ENCODE measurements at regions not wholly inside any gene's neighbourhood (a gene's known extent, or its start where the extent isn't known, plus 50 kb on each side); places are given as distances from the start of the nearest gene placed in this dataset.

GRCh38 chr10:129385600-129385999 is 81.4 kb upstream of the MGMT start:
- Histone ChIP-seq H3F3A (replicated peaks; ENCODE audit: insufficient read depth) (no peaks in the 10 kb centered on the region), H3K27ac (ENCODE audit: low read depth in 2 of 2, low read length in 1 of 2) (no peak overlapping the region), H3K79me2 (ENCODE audit: insufficient read depth) (no peaks in the 10 kb centered on the region), H3K9me2 (no peaks in the 10 kb centered on the region), H3K4me3 (ENCODE audit: low read depth in 2 of 2, low read length in 1 of 2) (no peak overlapping the region), H3K36me3 (replicated peaks in 1 of 2; ENCODE audit: control insufficient read depth in 1 of 2, insufficient read depth in 2 of 2, low read length in 1 of 2) (no peaks in the 10 kb centered on the region), H3K9ac (no peak overlapping the region), H3K27me3 (ENCODE audit: insufficient read depth) (no peaks in the 10 kb centered on the region), H3K4me1 (ENCODE audit: control insufficient read depth in 1 of 2, insufficient read depth in 2 of 2, low read depth in 1 of 2, low read length in 1 of 2) (no peaks in the 10 kb centered on the region), H3K9me3 (no peaks in the 10 kb centered on the region), H3K4me2 (no peak overlapping the region), H4K20me1 (ENCODE audit: insufficient read depth) (no peaks in the 10 kb centered on the region), H2AFZ (ENCODE audit: low read depth) (no peak overlapping the region)
- CTCF ChIA-PET: no interaction called here
- WGBS (ENCODE audit: low lambda C conversion rate): 64% methylated on average over 4 of the region's 4 CpGs
- no peak for DNase-seq
- POLR2A ChIA-PET: no interaction called here
- TF ChIP-seq POLR2AphosphoS5 (IDR thresholded peaks at IDR 0.05; ENCODE audit: low read depth, low read length) (no peak), GABPA (IDR thresholded peaks at IDR 0.05; ENCODE audit: low read depth) (no peak), REST (IDR thresholded peaks at IDR 0.05; ENCODE audit: low read depth, low read length) (no peak), USF2 (IDR thresholded peaks at IDR 0.05; ENCODE audit: borderline replicate concordance, low read depth, low read length) (no peak), NRF1 (IDR thresholded peaks at IDR 0.05; ENCODE audit: low read depth, low read length) (no peak)

GRCh38 chr10:129386415-129387257 is 80.4 kb upstream of the MGMT start:
- H2AFZ ChIP-seq (ENCODE audit: low read depth): no peak overlapping the region
- H3K4me3 ChIP-seq (ENCODE audit: low read depth in 2 of 2, low read length in 1 of 2): no peak overlapping the region
- H3K27ac ChIP-seq (ENCODE audit: low read depth in 2 of 2, low read length in 1 of 2): no peak overlapping the region
- no peak overlapping the region for H3K4me2 ChIP-seq
- H4K20me1 ChIP-seq (ENCODE audit: insufficient read depth): no peaks in the 10 kb centered on the region
- no peaks in the 10 kb centered on the region for H3F3A ChIP-seq (replicated peaks; ENCODE audit: insufficient read depth)
- CTCF ChIA-PET: no interaction called here
- no peak for DNase-seq
- no peaks in the 10 kb centered on the region for H3K27me3 ChIP-seq (ENCODE audit: insufficient read depth)
- WGBS (ENCODE audit: low lambda C conversion rate): 36% methylated on average over 6 of the region's 6 CpGs
- H3K9me2 ChIP-seq: no peaks in the 10 kb centered on the region
- POLR2A ChIA-PET: no interaction called here
- no peaks in the 10 kb centered on the region for H3K4me1 ChIP-seq (ENCODE audit: control insufficient read depth in 1 of 2, insufficient read depth in 2 of 2, low read depth in 1 of 2, low read length in 1 of 2)
- no peaks in the 10 kb centered on the region for H3K79me2 ChIP-seq (ENCODE audit: insufficient read depth)
- H3K9ac ChIP-seq: no peak overlapping the region
- no peaks in the 10 kb centered on the region for H3K9me3 ChIP-seq
- no peaks in the 10 kb centered on the region for H3K36me3 ChIP-seq (replicated peaks in 1 of 2; ENCODE audit: control insufficient read depth in 1 of 2, insufficient read depth in 2 of 2, low read length in 1 of 2)
- TF ChIP-seq RAD21 (IDR thresholded peaks at IDR 0.05; ENCODE audit: low read length) (no peak), RCOR1 (IDR thresholded peaks at IDR 0.05; ENCODE audit: low read length) (no peak), YY1 (IDR thresholded peaks at IDR 0.05; ENCODE audit: low read depth) (no peak), NFIC (IDR thresholded peaks at IDR 0.05; ENCODE audit: borderline replicate concordance) (no peak), NRF1 (IDR thresholded peaks at IDR 0.05; ENCODE audit: low read depth, low read length) (no peak), PBX3 (IDR thresholded peaks at IDR 0.05) (no peak), TEAD4 (IDR thresholded peaks at IDR 0.05; ENCODE audit: borderline replicate concordance, insufficient read depth) (no peak), FOXJ3 (CRISPR knock-in tag; IDR thresholded peaks at IDR 0.05) (no peak), MEF2A (IDR thresholded peaks at IDR 0.05; ENCODE audit: borderline replicate concordance, low read depth) (no peak), GABPA (IDR thresholded peaks at IDR 0.05; ENCODE audit: low read depth) (no peak), SMC3 (IDR thresholded peaks at IDR 0.05; ENCODE audit: low read depth, low read length) (no peak), EZH2phosphoT487 (IDR thresholded peaks at IDR 0.05; ENCODE audit: borderline replicate concordance, low read depth) (no peak), TCF12 (IDR thresholded peaks at IDR 0.05) (no peak), USF2 (IDR thresholded peaks at IDR 0.05; ENCODE audit: borderline replicate concordance, low read depth, low read length) (no peak), EP300 (IDR thresholded peaks at IDR 0.05; ENCODE audit: borderline replicate concordance in 1 of 2, low read depth in 1 of 2, low read length in 1 of 2) (no peak), CHD2 (IDR thresholded peaks at IDR 0.05; ENCODE audit: low read length, partially characterized antibody) (no peak)
